GM23338 (cell line): ENCODE measurements at regions not wholly inside any gene's neighbourhood (a gene's known extent, or its start where the extent isn't known, plus 50 kb on each side); places are given as distances from the start of the nearest gene placed in this dataset.

Source experiments
- ATAC-seq: fragments of 200-7000 bp; cut with Tn5 transposase; 3 replicates; pipeline ENCODE4 v1.9.1; 2020
- DNase-seq: peaks from one replicate; pipeline ENCODE4 v3.0.0-alpha.2; 2015; ENCODE audit warnings: low spot score
- H2AFZ ChIP-seq: fragments of 200-600 bp; sonication (generic); 2 replicates; pipeline ENCODE4 v1.8.0; 2016; ENCODE audit warnings: antibody characterized with exemption, mild to moderate bottlenecking, moderate library complexity
- H3F3A ChIP-seq: fragments of 200-600 bp; sonication (generic); replicated peaks from 2 replicates; pipeline ENCODE4 v1.8.0; 2017; ENCODE audit warnings: antibody characterized with exemption, mixed run types, low read depth
- H3K27ac ChIP-seq: fragments of 200-600 bp; sonication (generic); 2 replicates; pipeline ENCODE4 v1.6.1; 2016; ENCODE audit warnings: low read depth
- H3K27me3 ChIP-seq: fragments of 200-600 bp; sonication (generic); 2 replicates; pipeline ENCODE4 v1.8.0; 2016; ENCODE audit warnings: mild to moderate bottlenecking, mixed run types, moderate library complexity; ENCODE audit not compliant: insufficient read depth
- H3K36me3 ChIP-seq: fragments of 200-600 bp; sonication (generic); 2 replicates; pipeline ENCODE4 v1.8.0; 2016; ENCODE audit warnings: mild to moderate bottlenecking; ENCODE audit not compliant: insufficient read depth
- H3K4me1 ChIP-seq: fragments of 200-600 bp; sonication (generic); 2 replicates; pipeline ENCODE4 v1.8.0; 2016; ENCODE audit warnings: mild to moderate bottlenecking, moderate library complexity; ENCODE audit not compliant: insufficient read depth
- H3K4me2 ChIP-seq: fragments of 200-600 bp; sonication (generic); 2 replicates; pipeline ENCODE4 v1.7.1; 2017; ENCODE audit warnings: mixed run types
- H3K4me3 ChIP-seq: fragments of 200-600 bp; sonication (generic); 2 replicates; pipeline ENCODE4 v1.6.1; 2016; ENCODE audit warnings: mixed run types
- H3K79me2 ChIP-seq: fragments of 200-600 bp; sonication (generic); replicated peaks from 2 replicates; pipeline ENCODE4 v1.8.0; 2017; ENCODE audit warnings: mild to moderate bottlenecking; ENCODE audit not compliant: insufficient read depth
- H3K9me2 ChIP-seq: fragments of 200-600 bp; sonication (generic); 2 replicates; pipeline ENCODE4 v1.8.0; 2017; ENCODE audit not compliant: insufficient read depth
- H4K20me1 ChIP-seq: fragments of 200-600 bp; sonication (generic); replicated peaks from 2 replicates; pipeline ENCODE4 v1.8.0; 2017; ENCODE audit warnings: mild to moderate bottlenecking; ENCODE audit not compliant: insufficient read depth
- H3K27ac Mint-ChIP-seq: 2 replicates; pipeline ENCODE4 v1.8.0; 2020; ENCODE audit warnings: inconsistent platforms, mild to moderate bottlenecking, moderate library complexity, mixed read lengths
- H3K27me3 Mint-ChIP-seq: 3 replicates; pipeline ENCODE4 v1.8.0; 2022; ENCODE audit warnings: low read depth, mild to moderate bottlenecking, moderate library complexity, mixed read lengths, inconsistent platforms; ENCODE audit not compliant: insufficient read depth, poor library complexity
- H3K36me3 Mint-ChIP-seq: 3 replicates; pipeline ENCODE4 v1.8.0; 2021; ENCODE audit warnings: low read depth, mild to moderate bottlenecking, inconsistent platforms, moderate library complexity, mixed read lengths
- H3K4me1 Mint-ChIP-seq: 3 replicates; pipeline ENCODE4 v1.8.0; 2020; ENCODE audit warnings: mild to moderate bottlenecking, inconsistent platforms, mixed read lengths
- H3K4me3 Mint-ChIP-seq: 3 replicates; pipeline ENCODE4 v1.8.0; 2021; ENCODE audit warnings: moderate library complexity, mild to moderate bottlenecking, inconsistent platforms, mixed read lengths
- H3K9me3 Mint-ChIP-seq: 3 replicates; pipeline ENCODE4 v1.8.0; 2020; ENCODE audit warnings: moderate library complexity, mild to moderate bottlenecking, inconsistent platforms, mixed read lengths
- CREB1 ChIP-seq: fragments of 250-450 bp; sonication (Bioruptor Pico); IDR thresholded peaks from 2 replicates; pipeline ENCODE4 v1.5.0; 2020; ENCODE audit warnings: low read depth, mild to moderate bottlenecking, moderate library complexity
- CTCF ChIP-seq, 2 experiments: fragments of 200-600 bp in 1 of 2; sonication (generic) in 1 of 2; conservative IDR thresholded peaks; 2 replicates each; pipeline versions ENCODE4 v1.5.1 to v1.6.1; 2016 to 2017; ENCODE audit warnings: antibody characterized with exemption in 2 of 2, low read depth in 2 of 2, mild to moderate bottlenecking in 2 of 2, moderate library complexity in 1 of 2
- EZH2 ChIP-seq: fragments of 200-600 bp; sonication (generic); IDR thresholded peaks from one replicate; pipeline ENCODE4 v1.8.0; 2017; ENCODE audit warnings: antibody characterized with exemption, mild to moderate bottlenecking, low read depth; ENCODE audit not compliant: unreplicated experiment
- EZH2phosphoT487 ChIP-seq: fragments of 200-600 bp; sonication (generic); IDR thresholded peaks from one replicate; pipeline ENCODE4 v1.8.1; 2018; ENCODE audit warnings: antibody characterized with exemption; ENCODE audit not compliant: unreplicated experiment
- JUNB ChIP-seq: IDR thresholded peaks from one replicate; pipeline ENCODE4 v1.6.1; 2016; ENCODE audit warnings: antibody characterized with exemption; ENCODE audit not compliant: unreplicated experiment
- NANOG ChIP-seq: IDR thresholded peaks from 2 replicates; pipeline ENCODE4 v1.6.1; 2016; ENCODE audit warnings: antibody characterized with exemption, borderline replicate concordance
- POLR2AphosphoS5 ChIP-seq: IDR thresholded peaks from 2 replicates; pipeline ENCODE4 v1.6.1; 2016; ENCODE audit warnings: antibody characterized with exemption, low read depth
- REST ChIP-seq: IDR thresholded peaks from one replicate; pipeline ENCODE4 v1.6.1; 2018; ENCODE audit warnings: antibody characterized with exemption; ENCODE audit not compliant: unreplicated experiment
- STAT1 ChIP-seq: IDR thresholded peaks from one replicate; pipeline ENCODE4 v1.6.1; 2016; ENCODE audit warnings: antibody characterized with exemption; ENCODE audit not compliant: unreplicated experiment
- ZNF114 ChIP-seq: fragments of 250-450 bp; sonication (Bioruptor Pico); IDR thresholded peaks from 2 replicates; pipeline ENCODE4 v1.5.0; 2020; ENCODE audit warnings: mild to moderate bottlenecking, moderate library complexity
- ZNF331 ChIP-seq: fragments of 250-450 bp; sonication (Bioruptor Pico); IDR thresholded peaks from 2 replicates; pipeline ENCODE4 v1.5.0; 2020; ENCODE audit warnings: low read depth, mild to moderate bottlenecking, moderate library complexity
- ZNF462 ChIP-seq: fragments of 250-450 bp; sonication (Bioruptor Pico); IDR thresholded peaks from 2 replicates; pipeline ENCODE4 v1.5.0; 2020; ENCODE audit warnings: mild to moderate bottlenecking, moderate library complexity

DNA sequence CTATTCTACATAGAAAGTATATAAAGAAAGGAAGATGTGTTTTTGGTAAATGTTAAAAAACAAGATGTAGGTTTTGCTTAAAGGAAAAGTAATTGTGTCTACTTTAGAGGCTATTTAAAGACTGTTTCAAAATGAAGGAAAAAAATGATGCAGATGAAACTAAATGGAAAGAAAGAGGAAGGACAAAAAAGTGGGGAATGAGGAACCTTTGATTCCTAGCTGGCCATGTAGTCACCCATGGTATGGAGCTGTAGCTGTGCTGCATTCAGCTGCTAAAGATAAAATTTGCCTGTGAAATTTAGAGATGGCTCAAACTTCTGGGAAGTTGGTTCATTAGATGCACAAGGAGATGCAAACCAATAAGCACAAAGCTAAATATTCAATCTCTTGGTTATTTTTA, 86.8 kb upstream of the SERBP1 start (continued):
- TF ChIP-seq ZNF331 (CRISPR knock-in tag) (no peak), ZNF114 (CRISPR knock-in tag) (no peak), CTCF (conservative IDR thresholded peaks at IDR 0.05; ENCODE audit: low read depth in 2 of 2) (no peak), CREB1 (no peak)

DNA sequence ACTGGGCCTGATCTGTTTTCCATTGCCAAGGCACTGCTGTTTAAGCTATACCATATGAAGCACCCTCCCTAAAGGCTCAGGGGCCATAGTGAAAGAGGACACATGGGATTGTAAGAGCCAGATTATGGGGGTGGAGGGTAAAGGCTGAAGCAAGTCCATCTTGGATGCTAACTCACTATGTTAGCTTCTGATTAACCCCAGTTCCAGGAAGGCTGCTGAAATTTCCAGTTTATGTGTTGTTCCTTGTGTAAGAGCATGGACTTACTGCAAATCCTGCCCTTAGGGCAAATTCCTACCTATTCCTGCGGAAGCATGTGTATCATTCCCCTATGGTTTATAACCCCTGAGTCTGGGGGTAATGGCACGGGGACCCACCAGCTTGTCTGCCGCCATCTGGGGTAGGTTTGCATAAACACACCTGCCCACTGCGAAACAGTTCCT, 91.8 kb upstream of the SERBP1 start:
- Mint-ChIP-seq H3K27ac (no peak overlapping the region), H3K4me3 (no peak overlapping the region), H3K27me3 (peaks cover 71% of the 10 kb centered on the region), H3K36me3 (peaks cover 6% of the 10 kb centered on the region; the same call in 2 of the 3 replicates), H3K4me1 (no peaks in the 10 kb centered on the region), H3K9me3 (peaks cover 7% of the 10 kb centered on the region; the same call in 2 of the 3 replicates)
- Histone ChIP-seq H3K9me2 (no peaks in the 10 kb centered on the region), H3K79me2 (no peaks in the 10 kb centered on the region), H3K27ac (no peak overlapping the region), H3K36me3 (no peaks in the 10 kb centered on the region), H3K4me1 (no peaks in the 10 kb centered on the region), H2AFZ (no peak overlapping the region), H3F3A (no peaks in the 10 kb centered on the region), H3K27me3 (peaks cover 93% of the 10 kb centered on the region), H3K4me3 (no peak overlapping the region), H3K4me2 (no peak overlapping the region), H4K20me1 (peaks cover 13% of the 10 kb centered on the region; the same call in 1 of the 2 replicates)
- TF ChIP-seq ZNF114 (CRISPR knock-in tag), result no peak
- TF ChIP-seq EZH2, result no peak
- TF ChIP-seq POLR2AphosphoS5, result no peak
- TF ChIP-seq NANOG, result no peak
- no peak for TF ChIP-seq ZNF462 (CRISPR knock-in tag)
- TF ChIP-seq STAT1, result no peak
- no peak for TF ChIP-seq JUNB
- no peak for TF ChIP-seq EZH2phosphoT487
- no peak for TF ChIP-seq REST
- ATAC-seq (no peak), DNase-seq (no peak)
